ENCODE measurements at regions not wholly inside any gene's neighbourhood (a gene's known extent, or its start where the extent isn't known, plus 50 kb on each side); places are given as distances from the start of the nearest gene placed in this dataset.

- H4K20me1 ChIP-seq (ENCODE audit: insufficient read depth, low read length): no peaks in the 10 kb centered on the region
- no peaks in the 10 kb centered on the region for H3K36me3 ChIP-seq (ENCODE audit: insufficient read depth, low read length)
- DNase-seq (ENCODE audit: low spot score): no peak
- no peak overlapping the region for H3K4me2 ChIP-seq (ENCODE audit: low read length)
- H3K79me2 ChIP-seq (ENCODE audit: insufficient read depth, low read depth, low read length): no peaks in the 10 kb centered on the region
- H3K27ac ChIP-seq (ENCODE audit: low read depth, low read length, poor library complexity, severe bottlenecking): no peak overlapping the region
- no peak for TF ChIP-seq CTCF (conservative IDR thresholded peaks at IDR 0.05; ENCODE audit: low read length)
- TF ChIP-seq EZH2phosphoT487 (IDR thresholded peaks at IDR 0.05; ENCODE audit: borderline replicate concordance, low read depth, low read length): no peak
- intact Hi-C loops (cut with micrococcal nuclease; ENCODE audit: unreplicated experiment): no loop called here
- no peak overlapping the region for H3K4me3 ChIP-seq (ENCODE audit: low read depth, low read length, poor library complexity, severe bottlenecking)
- no peaks in the 10 kb centered on the region for H3K9me3 ChIP-seq (ENCODE audit: low read length)
- BruUV-seq (replicated peaks): no TSS peak
- POLR2A ChIA-PET: interaction anchor here (0.7 kb wide), 2 partner anchors 101 to 693 kb away, joined by 6 to 8 read pairs; no protein-coding TSS in a partner anchor
- no peaks in the 10 kb centered on the region for H3K9me2 ChIP-seq (ENCODE audit: insufficient read depth, low read length)
- no peak overlapping the region for H2AFZ ChIP-seq (ENCODE audit: low read length)
- no peaks in the 10 kb centered on the region for H3K4me1 ChIP-seq (ENCODE audit: insufficient read depth, low read length, poor library complexity, severe bottlenecking)
- CTCF ChIA-PET (ENCODE audit: unreplicated experiment): no interaction called here
These were observed 87.1 kb upstream of the ZNF281 start for GRCh38 chr1:200496937-200497336.

GRCh38 chr1:200495901-200496300 is 86.1 kb upstream of the ZNF281 start:
- Histone ChIP-seq H3K4me1 (ENCODE audit: insufficient read depth, low read length, poor library complexity, severe bottlenecking) (no peaks in the 10 kb centered on the region), H3K79me2 (ENCODE audit: insufficient read depth, low read depth, low read length) (no peaks in the 10 kb centered on the region), H3K4me2 (ENCODE audit: low read length) (no peak overlapping the region), H3K36me3 (ENCODE audit: insufficient read depth, low read length) (no peaks in the 10 kb centered on the region), H3K9me2 (ENCODE audit: insufficient read depth, low read length) (no peaks in the 10 kb centered on the region), H4K20me1 (ENCODE audit: insufficient read depth, low read length) (no peaks in the 10 kb centered on the region), H3K4me3 (ENCODE audit: low read depth, low read length, poor library complexity, severe bottlenecking) (no peak overlapping the region), H3K9me3 (ENCODE audit: low read length) (no peaks in the 10 kb centered on the region), H3K27ac (ENCODE audit: low read depth, low read length, poor library complexity, severe bottlenecking) (no peak overlapping the region), H2AFZ (ENCODE audit: low read length) (no peak overlapping the region)
- BruUV-seq (replicated peaks): no TSS peak
- no peak for DNase-seq (ENCODE audit: low spot score)
- ChIA-PET CTCF (ENCODE audit: unreplicated experiment) (no interaction called here), POLR2A (interaction anchor here (2.5 kb wide), 1 partner anchor 13 kb away, joined by 13 read pairs; no protein-coding TSS in a partner anchor)
- intact Hi-C loops (cut with micrococcal nuclease; ENCODE audit: unreplicated experiment): no loop called here
- no peak for TF ChIP-seq CTCF (conservative IDR thresholded peaks at IDR 0.05; ENCODE audit: low read length)
- no peak for TF ChIP-seq EZH2phosphoT487 (IDR thresholded peaks at IDR 0.05; ENCODE audit: borderline replicate concordance, low read depth, low read length)

- Histone ChIP-seq H3K27ac (ENCODE audit: low read depth, low read length, poor library complexity, severe bottlenecking) (no peak overlapping the region), H4K20me1 (ENCODE audit: insufficient read depth, low read length) (no peaks in the 10 kb centered on the region), H3K79me2 (ENCODE audit: insufficient read depth, low read depth, low read length) (no peaks in the 10 kb centered on the region), H3K36me3 (ENCODE audit: insufficient read depth, low read length) (no peaks in the 10 kb centered on the region), H3K9me2 (ENCODE audit: insufficient read depth, low read length) (no peaks in the 10 kb centered on the region), H3K4me2 (ENCODE audit: low read length) (no peak overlapping the region), H3K4me3 (ENCODE audit: low read depth, low read length, poor library complexity, severe bottlenecking) (no peak overlapping the region), H3K4me1 (ENCODE audit: insufficient read depth, low read length, poor library complexity, severe bottlenecking) (no peaks in the 10 kb centered on the region), H3K9me3 (ENCODE audit: low read length) (no peaks in the 10 kb centered on the region), H2AFZ (ENCODE audit: low read length) (no peak overlapping the region)
- TF ChIP-seq CTCF (conservative IDR thresholded peaks at IDR 0.05; ENCODE audit: low read length) (no peak), EZH2phosphoT487 (IDR thresholded peaks at IDR 0.05; ENCODE audit: borderline replicate concordance, low read depth, low read length) (no peak)
- no peak for DNase-seq (ENCODE audit: low spot score)
- BruUV-seq (replicated peaks): no TSS peak
- CTCF ChIA-PET (ENCODE audit: unreplicated experiment): no interaction called here
- intact Hi-C loops (cut with micrococcal nuclease; ENCODE audit: unreplicated experiment): no loop called here
- POLR2A ChIA-PET: interaction anchor here (2.5 kb wide), 1 partner anchor 16 kb away, joined by 13 read pairs; no protein-coding TSS in a partner anchor
These were observed 83.5 kb upstream of the ZNF281 start for GRCh38 chr1:200493344-200493743.

Data from OCI-LY7 (cell line).